ENCODE measurements at regions not wholly inside any gene's neighbourhood (a gene's known extent, or its start where the extent isn't known, plus 50 kb on each side); places are given as distances from the start of the nearest gene placed in this dataset.

DNA sequence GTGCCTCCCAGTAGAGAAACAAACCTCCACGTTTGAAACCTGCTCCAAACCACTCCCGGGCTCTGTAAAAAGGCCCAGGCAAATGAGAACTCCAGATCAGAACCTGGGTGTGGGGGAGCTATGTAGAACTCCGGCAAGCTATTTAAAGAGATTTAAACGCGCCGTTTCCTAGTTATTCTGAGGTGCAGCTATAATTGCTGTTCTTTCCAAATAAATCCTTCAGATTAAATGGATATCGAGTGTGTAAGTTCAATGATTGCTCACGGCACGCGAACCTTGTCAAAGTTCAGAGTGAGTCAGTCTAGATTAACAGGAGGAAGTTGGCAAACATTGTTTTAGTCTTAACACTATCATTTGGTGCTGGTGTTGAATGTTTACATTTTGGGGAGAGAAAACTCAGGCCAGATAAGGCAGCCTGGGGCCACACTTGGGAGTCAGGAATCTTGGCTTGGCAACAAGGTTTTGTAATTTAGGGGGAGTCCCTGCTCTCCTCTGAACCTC, 92.9 kb upstream of the SALL1 start (continued):
- TF ChIP-seq HDAC2 (CRISPR knock-in tag; IDR thresholded peaks at IDR 0.05) (peak; percentile 91), E2F5 (CRISPR knock-in tag; conservative IDR thresholded peaks at IDR 0.05) (no peak), PHB2 (IDR thresholded peaks at IDR 0.05; ENCODE audit: partially characterized antibody) (no peak), CAMTA2 (CRISPR knock-in tag; IDR thresholded peaks at IDR 0.05; ENCODE audit: borderline replicate concordance) (no peak), PPARG (CRISPR knock-in tag; conservative IDR thresholded peaks at IDR 0.05) (peak; percentile 81), DPF2 (CRISPR knock-in tag; IDR thresholded peaks at IDR 0.05; ENCODE audit: borderline replicate concordance, low read depth) (peak; percentile 80), ZNF296 (CRISPR knock-in tag; conservative IDR thresholded peaks at IDR 0.05) (no peak), ZNF781 (CRISPR knock-in tag; IDR thresholded peaks at IDR 0.05; ENCODE audit: borderline replicate concordance, not compliant biosample characterization) (no peak), ZNF30 (CRISPR knock-in tag; IDR thresholded peaks at IDR 0.05) (no peak), KLF12 (CRISPR knock-in tag; IDR thresholded peaks at IDR 0.05; ENCODE audit: borderline replicate concordance) (no peak), NFE2L1 (CRISPR knock-in tag; IDR thresholded peaks at IDR 0.05; ENCODE audit: borderline replicate concordance) (no peak), CHCHD3 (CRISPR knock-in tag; IDR thresholded peaks at IDR 0.05) (no peak), ZNF350 (CRISPR knock-in tag; IDR thresholded peaks at IDR 0.05; ENCODE audit: borderline replicate concordance, low read depth) (no peak), HES4 (CRISPR knock-in tag; IDR thresholded peaks at IDR 0.05; ENCODE audit: borderline replicate concordance) (no peak), ISX (CRISPR knock-in tag; conservative IDR thresholded peaks at IDR 0.05) (no peak), RFXAP (CRISPR knock-in tag; IDR thresholded peaks at IDR 0.05; ENCODE audit: borderline replicate concordance) (no peak), CENPX (CRISPR knock-in tag; IDR thresholded peaks at IDR 0.05) (no peak), ZBTB7A (CRISPR knock-in tag; IDR thresholded peaks at IDR 0.05) (no peak), ZFP90 (CRISPR knock-in tag; IDR thresholded peaks at IDR 0.05; ENCODE audit: borderline replicate concordance) (no peak), ZNF724P (CRISPR knock-in tag; IDR thresholded peaks at IDR 0.05; ENCODE audit: borderline replicate concordance) (no peak), ZNF703 (CRISPR knock-in tag; IDR thresholded peaks at IDR 0.05; ENCODE audit: borderline replicate concordance) (peak; percentile 54; the same call in 1 of the 2 replicates), ZNF556 (CRISPR knock-in tag; IDR thresholded peaks at IDR 0.05; ENCODE audit: borderline replicate concordance) (no peak), ZFP36L2 (CRISPR knock-in tag; IDR thresholded peaks at IDR 0.05) (no peak), CC2D1A (CRISPR knock-in tag; IDR thresholded peaks at IDR 0.05) (no peak), ZNF549 (CRISPR knock-in tag; IDR thresholded peaks at IDR 0.05) (no peak), NCOR1 (IDR thresholded peaks at IDR 0.05; ENCODE audit: borderline replicate concordance, low read length) (no peak)
- TF ChIP-seq, protein P1, sequence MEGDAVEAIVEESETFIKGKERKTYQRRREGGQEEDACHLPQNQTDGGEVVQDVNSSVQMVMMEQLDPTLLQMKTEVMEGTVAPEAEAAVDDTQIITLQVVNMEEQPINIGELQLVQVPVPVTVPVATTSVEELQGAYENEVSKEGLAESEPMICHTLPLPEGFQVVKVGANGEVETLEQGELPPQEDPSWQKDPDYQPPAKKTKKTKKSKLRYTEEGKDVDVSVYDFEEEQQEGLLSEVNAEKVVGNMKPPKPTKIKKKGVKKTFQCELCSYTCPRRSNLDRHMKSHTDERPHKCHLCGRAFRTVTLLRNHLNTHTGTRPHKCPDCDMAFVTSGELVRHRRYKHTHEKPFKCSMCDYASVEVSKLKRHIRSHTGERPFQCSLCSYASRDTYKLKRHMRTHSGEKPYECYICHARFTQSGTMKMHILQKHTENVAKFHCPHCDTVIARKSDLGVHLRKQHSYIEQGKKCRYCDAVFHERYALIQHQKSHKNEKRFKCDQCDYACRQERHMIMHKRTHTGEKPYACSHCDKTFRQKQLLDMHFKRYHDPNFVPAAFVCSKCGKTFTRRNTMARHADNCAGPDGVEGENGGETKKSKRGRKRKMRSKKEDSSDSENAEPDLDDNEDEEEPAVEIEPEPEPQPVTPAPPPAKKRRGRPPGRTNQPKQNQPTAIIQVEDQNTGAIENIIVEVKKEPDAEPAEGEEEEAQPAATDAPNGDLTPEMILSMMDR (CRISPR knock-in tag; IDR thresholded peaks at IDR 0.05), result no peak
- TF ChIP-seq, protein P2, sequence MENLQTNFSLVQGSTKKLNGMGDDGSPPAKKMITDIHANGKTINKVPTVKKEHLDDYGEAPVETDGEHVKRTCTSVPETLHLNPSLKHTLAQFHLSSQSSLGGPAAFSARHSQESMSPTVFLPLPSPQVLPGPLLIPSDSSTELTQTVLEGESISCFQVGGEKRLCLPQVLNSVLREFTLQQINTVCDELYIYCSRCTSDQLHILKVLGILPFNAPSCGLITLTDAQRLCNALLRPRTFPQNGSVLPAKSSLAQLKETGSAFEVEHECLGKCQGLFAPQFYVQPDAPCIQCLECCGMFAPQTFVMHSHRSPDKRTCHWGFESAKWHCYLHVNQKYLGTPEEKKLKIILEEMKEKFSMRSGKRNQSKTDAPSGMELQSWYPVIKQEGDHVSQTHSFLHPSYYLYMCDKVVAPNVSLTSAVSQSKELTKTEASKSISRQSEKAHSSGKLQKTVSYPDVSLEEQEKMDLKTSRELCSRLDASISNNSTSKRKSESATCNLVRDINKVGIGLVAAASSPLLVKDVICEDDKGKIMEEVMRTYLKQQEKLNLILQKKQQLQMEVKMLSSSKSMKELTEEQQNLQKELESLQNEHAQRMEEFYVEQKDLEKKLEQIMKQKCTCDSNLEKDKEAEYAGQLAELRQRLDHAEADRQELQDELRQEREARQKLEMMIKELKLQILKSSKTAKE (CRISPR knock-in tag; IDR thresholded peaks at IDR 0.05; ENCODE audit: borderline replicate concordance), result no peak
